ENCODE measurements at regions not wholly inside any gene's neighbourhood (a gene's known extent, or its start where the extent isn't known, plus 50 kb on each side); places are given as distances from the start of the nearest gene placed in this dataset.
A peak's percentile ranks its signal among the peaks of the same experiment; 100 is the strongest.

- ChIA-PET POLR2A (no interaction called here), CTCF (ENCODE audit: unreplicated experiment) (interaction anchor here (0.5 kb wide), 1 partner anchor 446 kb away, joined by 3 read pairs; no protein-coding TSS in a partner anchor)
- H2AFZ ChIP-seq (ENCODE audit: low read length) = no peak overlapping the region
- no peaks in the 10 kb centered on the region for H4K20me1 ChIP-seq (ENCODE audit: insufficient read depth, low read length)
- no peaks in the 10 kb centered on the region for H3K36me3 ChIP-seq (ENCODE audit: insufficient read depth, low read length)
- no peak overlapping the region for H3K27ac ChIP-seq (ENCODE audit: low read depth, low read length, poor library complexity, severe bottlenecking)
- H3K9me3 ChIP-seq (ENCODE audit: low read length) = no peaks in the 10 kb centered on the region
- no peaks in the 10 kb centered on the region for H3K79me2 ChIP-seq (ENCODE audit: insufficient read depth, low read depth, low read length)
- TF ChIP-seq CTCF (conservative IDR thresholded peaks at IDR 0.05; ENCODE audit: low read length) (peak; percentile 87), EZH2phosphoT487 (IDR thresholded peaks at IDR 0.05; ENCODE audit: borderline replicate concordance, low read depth, low read length) (no peak)
- no peak overlapping the region for H3K4me2 ChIP-seq (ENCODE audit: low read length)
- no peaks in the 10 kb centered on the region for H3K4me1 ChIP-seq (ENCODE audit: insufficient read depth, low read length, poor library complexity, severe bottlenecking)
- BruUV-seq (replicated peaks) = no TSS peak
- H3K4me3 ChIP-seq (ENCODE audit: low read depth, low read length, poor library complexity, severe bottlenecking) = no peak overlapping the region
- H3K9me2 ChIP-seq (ENCODE audit: insufficient read depth, low read length) = no peaks in the 10 kb centered on the region
- intact Hi-C loops (cut with micrococcal nuclease; ENCODE audit: unreplicated experiment) = loop anchor here (5.0 kb wide), 1 partner anchor 442 kb away; no protein-coding TSS in a partner anchor
- DNase-seq (ENCODE audit: low spot score) = peak; percentile 24
These were observed 283.3 kb downstream of the TMEM167A start for GRCh38 chr5:82793808-82794419.

GRCh38 chr5:82792096-82792495 lies 285.1 kb downstream of the TMEM167A start:
- no peaks in the 10 kb centered on the region for H3K9me3 ChIP-seq (ENCODE audit: low read length)
- no peaks in the 10 kb centered on the region for H4K20me1 ChIP-seq (ENCODE audit: insufficient read depth, low read length)
- intact Hi-C loops (cut with micrococcal nuclease; ENCODE audit: unreplicated experiment) = loop anchor here (5.0 kb wide), 1 partner anchor 440 kb away; no protein-coding TSS in a partner anchor
- no peak overlapping the region for H3K4me3 ChIP-seq (ENCODE audit: low read depth, low read length, poor library complexity, severe bottlenecking)
- CTCF ChIA-PET (ENCODE audit: unreplicated experiment) = no interaction called here
- POLR2A ChIA-PET = no interaction called here
- no peak for DNase-seq (ENCODE audit: low spot score)
- H3K9me2 ChIP-seq (ENCODE audit: insufficient read depth, low read length) = no peaks in the 10 kb centered on the region
- H3K36me3 ChIP-seq (ENCODE audit: insufficient read depth, low read length) = no peaks in the 10 kb centered on the region
- no peaks in the 10 kb centered on the region for H3K79me2 ChIP-seq (ENCODE audit: insufficient read depth, low read depth, low read length)
- no peaks in the 10 kb centered on the region for H3K4me1 ChIP-seq (ENCODE audit: insufficient read depth, low read length, poor library complexity, severe bottlenecking)
- BruUV-seq (replicated peaks) = no TSS peak
- H3K4me2 ChIP-seq (ENCODE audit: low read length) = no peak overlapping the region
- no peak overlapping the region for H2AFZ ChIP-seq (ENCODE audit: low read length)
- no peak for TF ChIP-seq CTCF (conservative IDR thresholded peaks at IDR 0.05; ENCODE audit: low read length)
- no peak for TF ChIP-seq EZH2phosphoT487 (IDR thresholded peaks at IDR 0.05; ENCODE audit: borderline replicate concordance, low read depth, low read length)
- H3K27ac ChIP-seq (ENCODE audit: low read depth, low read length, poor library complexity, severe bottlenecking) = no peak overlapping the region

- Histone ChIP-seq H3K9me2 (ENCODE audit: insufficient read depth, low read length) (no peaks in the 10 kb centered on the region), H3K4me1 (ENCODE audit: insufficient read depth, low read length, poor library complexity, severe bottlenecking) (no peaks in the 10 kb centered on the region), H2AFZ (ENCODE audit: low read length) (no peak overlapping the region), H3K27ac (ENCODE audit: low read depth, low read length, poor library complexity, severe bottlenecking) (no peak overlapping the region), H3K79me2 (ENCODE audit: insufficient read depth, low read depth, low read length) (no peaks in the 10 kb centered on the region), H3K36me3 (ENCODE audit: insufficient read depth, low read length) (no peaks in the 10 kb centered on the region), H3K9me3 (ENCODE audit: low read length) (no peaks in the 10 kb centered on the region), H3K4me3 (ENCODE audit: low read depth, low read length, poor library complexity, severe bottlenecking) (no peak overlapping the region), H3K4me2 (ENCODE audit: low read length) (no peak overlapping the region), H4K20me1 (ENCODE audit: insufficient read depth, low read length) (no peaks in the 10 kb centered on the region)
- DNase-seq (ENCODE audit: low spot score) = no peak
- CTCF ChIA-PET (ENCODE audit: unreplicated experiment) = no interaction called here
- intact Hi-C loops (cut with micrococcal nuclease; ENCODE audit: unreplicated experiment) = no loop called here
- POLR2A ChIA-PET = interaction anchor here (1.0 kb wide), 1 partner anchor 9 kb away, joined by 3 read pairs; no protein-coding TSS in a partner anchor
- BruUV-seq (replicated peaks) = no TSS peak
- no peak for TF ChIP-seq CTCF (conservative IDR thresholded peaks at IDR 0.05; ENCODE audit: low read length)
- TF ChIP-seq EZH2phosphoT487 (IDR thresholded peaks at IDR 0.05; ENCODE audit: borderline replicate concordance, low read depth, low read length) = no peak
These were observed 288.1 kb downstream of the TMEM167A start for GRCh38 chr5:82789095-82789494.
